PC-9 (cell line): ENCODE measurements at regions not wholly inside any gene's neighbourhood (a gene's known extent, or its start where the extent isn't known, plus 50 kb on each side); places are given as distances from the start of the nearest gene placed in this dataset.

ENCODE experiments used
- CTCF ChIP-seq: fragments of 200-600 bp; sonication (generic); conservative IDR thresholded peaks from 2 replicates; pipeline ENCODE4 v1.6.1; 2017; ENCODE audit warnings: mixed run types, antibody characterized with exemption, mild to moderate bottlenecking, moderate library complexity
- EZH2 ChIP-seq: fragments of 200-600 bp; sonication (generic); IDR thresholded peaks from 2 replicates; pipeline ENCODE4 v1.8.0; 2017; ENCODE audit warnings: antibody characterized with exemption, low read depth

- TF ChIP-seq CTCF (no peak), EZH2 (no peak)
Observed at GRCh38 chr14:98944989-98945388, 327.0 kb downstream of the BCL11B start.
